HepG2 (cell line): ENCODE measurements at regions not wholly inside any gene's neighbourhood (a gene's known extent, or its start where the extent isn't known, plus 50 kb on each side); places are given as distances from the start of the nearest gene placed in this dataset.

Source experiments
- ATAC-seq: fragments of 200-7000 bp; cut with Tn5 transposase; 3 replicates; pipeline ENCODE4 v1.9.1; 2020; ENCODE audit warnings: mild to moderate bottlenecking, moderate library complexity
- BruUV-seq: library from RNA; stranded (reverse); fragments of 400-500 nt; replicated peaks from 2 replicates; lab custom pipeline; 2021; lab: Mats Ljungman, UMichigan
- CTCF ChIA-PET: fragments of 300-600 bp; formaldehyde crosslinking; extraction: SDS; loops from one replicate; lab custom pipeline; 2021; ENCODE audit warnings: low total read pairs, inconsistent platforms, low intra/inter-chr PET ratio; lab: Yijun Ruan, JAX
- POLR2A ChIA-PET: fragments of 350-600 bp; sonication (Branson Sonifier 250); formaldehyde crosslinking; loops from one replicate; lab custom pipeline; 2020; ENCODE audit warnings: antibody characterized with exemption, inconsistent platforms; lab: Yijun Ruan, JAX
- DNase-seq: peaks from one replicate; pipeline ENCODE4 v3.0.0-alpha.2; 2015; ENCODE audit warnings: low spot score
- FAIRE-seq: peaks from 3 replicates; lab custom pipeline; 2011; peaks lifted over from hg19 to GRCh38; lab: Jason Lieb, UNC
- H2AFZ ChIP-seq: one replicate; pipeline ENCODE4 v1.6.1; 2011; ENCODE audit warnings: low read length, inconsistent platforms
- H3K27ac ChIP-seq: fragments of 300-600 bp; 3 replicates; pipeline ENCODE4 v1.8.0; 2011; ENCODE audit warnings: mixed run types, mild to moderate bottlenecking, mixed read lengths, low read length, inconsistent platforms; ENCODE audit not compliant: insufficient read depth; ENCODE audit errors: extremely low read length
- H3K27me3 ChIP-seq, 2 experiments: fragments of 200-600 bp in 1 of 2; 2 replicates in 1 of 2; 3 replicates in 1 of 2; pipeline versions ENCODE4 v1.6.0 to v1.8.0; 2011; ENCODE audit warnings: low read length in 2 of 2, mild to moderate bottlenecking in 2 of 2, moderate library complexity in 2 of 2, inconsistent platforms in 1 of 2; ENCODE audit not compliant: insufficient read depth in 2 of 2, control insufficient read depth in 1 of 2
- H3K36me3 ChIP-seq, 2 experiments: fragments of 200-600 bp in 1 of 2; replicated peaks in 1 of 2; 2 replicates in 1 of 2; 3 replicates in 1 of 2; pipeline versions ENCODE4 v1.5.1 to v1.8.0; 2011; ENCODE audit warnings: low read length in 2 of 2, inconsistent platforms in 1 of 2; ENCODE audit not compliant: insufficient read depth in 2 of 2, control insufficient read depth in 1 of 2
- H3K4me1 ChIP-seq: 2 replicates; pipeline ENCODE4 v1.5.1; 2012; ENCODE audit warnings: low read length, inconsistent platforms; ENCODE audit not compliant: insufficient read depth
- H3K4me2 ChIP-seq: 2 replicates; pipeline ENCODE4 v1.6.0; 2011; ENCODE audit warnings: low read depth, low read length, inconsistent platforms
- H3K4me3 ChIP-seq, 3 experiments: fragments of 200-600 bp in 1 of 3; sonication (generic), shearing (Covaris generic) in 1 of 3; replicated peaks in 1 of 3; 2 replicates each; pipeline ENCODE4 v1.5.1; 2011 to 2016; ENCODE audit warnings: low read length in 3 of 3, inconsistent platforms in 2 of 3, low read depth in 2 of 3, mild to moderate bottlenecking in 2 of 3, control low read depth in 1 of 3, mixed read lengths in 1 of 3; ENCODE audit not compliant: insufficient read depth in 1 of 3
- H3K79me2 ChIP-seq: one replicate; pipeline ENCODE4 v1.6.1; 2011; ENCODE audit warnings: low read length, inconsistent platforms; ENCODE audit not compliant: insufficient read depth
- H3K9ac ChIP-seq: 2 replicates; pipeline ENCODE4 v1.6.0; 2011; ENCODE audit warnings: mild to moderate bottlenecking, low read depth, low read length, inconsistent platforms; ENCODE audit not compliant: insufficient read depth
- H3K9me3 ChIP-seq: 2 replicates; pipeline ENCODE4 v1.5.1; 2012; ENCODE audit warnings: mild to moderate bottlenecking, low read length
- H4K20me1 ChIP-seq: 2 replicates; pipeline ENCODE4 v1.6.0; 2011; ENCODE audit warnings: inconsistent platforms, mild to moderate bottlenecking, low read length, moderate library complexity; ENCODE audit not compliant: insufficient read depth
- BRD4 ChIP-seq: sonication (generic); formaldehyde crosslinking; IDR thresholded peaks from 2 replicates; pipeline ENCODE4 v1.4.0; 2020; ENCODE audit warnings: missing genetic modification reagents
- CEBPG ChIP-seq: IDR thresholded peaks from 2 replicates; pipeline ENCODE4 v1.6.1; 2016
- CHD4 ChIP-seq: fragments of 200-600 bp; sonication (generic); IDR thresholded peaks from 2 replicates; pipeline ENCODE4 v1.7.0; 2017; ENCODE audit warnings: mild to moderate bottlenecking, low read length, borderline replicate concordance
- FOXA3 ChIP-seq: IDR thresholded peaks from 2 replicates; pipeline ENCODE4 v1.6.1; 2016; ENCODE audit warnings: missing genetic modification reagents, missing compliant biosample characterization
- HNRNPL ChIP-seq: fragments of 200-400 bp; formaldehyde crosslinking; IDR thresholded peaks from 2 replicates; pipeline ENCODE4 v1.6.1; 2017; ENCODE audit warnings: mild to moderate bottlenecking, low read depth, low read length
- IRX3 ChIP-seq: sonication (generic); formaldehyde crosslinking; IDR thresholded peaks from 2 replicates; pipeline ENCODE4 v1.8.1; 2023; ENCODE audit warnings: mild to moderate bottlenecking, low read depth, missing genetic modification reagents, borderline replicate concordance
- SPEN ChIP-seq: sonication (generic); formaldehyde crosslinking; IDR thresholded peaks from 2 replicates; pipeline ENCODE4 v1.5.1; 2020; ENCODE audit warnings: low read depth, mild to moderate bottlenecking, missing genetic modification reagents
- YY1 ChIP-seq: IDR thresholded peaks from 2 replicates; pipeline ENCODE4 v1.6.1; 2011; ENCODE audit warnings: low read length, low read depth, moderate library complexity, mild to moderate bottlenecking; ENCODE audit not compliant: insufficient read depth, insufficient replicate concordance
- ZFP36L2 ChIP-seq: sonication (generic); formaldehyde crosslinking; IDR thresholded peaks from 2 replicates; pipeline ENCODE4 v1.4.0; 2020; ENCODE audit warnings: missing genetic modification reagents
- ZNF317 ChIP-seq: sonication (generic); formaldehyde crosslinking; IDR thresholded peaks from 2 replicates; pipeline ENCODE4 v1.5.0; 2020; ENCODE audit warnings: mild to moderate bottlenecking, missing genetic modification reagents
- ZNF580 ChIP-seq: IDR thresholded peaks from 2 replicates; pipeline ENCODE4 v1.6.1; 2016; ENCODE audit warnings: low read depth, borderline replicate concordance
- ZNF609 ChIP-seq: sonication (generic); formaldehyde crosslinking; IDR thresholded peaks from 2 replicates; pipeline ENCODE4 v1.4.0; 2020; ENCODE audit warnings: mild to moderate bottlenecking, missing genetic modification reagents, borderline replicate concordance
- WGBS: methylation state at CpG from one replicate; pipeline ENCODE4 v1.1.6; 2017; ENCODE audit warnings: low lambda C conversion rate; 5-methylcytosine and 5-hydroxymethylcytosine counted together
- in situ Hi-C: cut with HindIII; loops from 2 replicates; pipeline ENCODE4 v1.10.0; 2017; ENCODE audit warnings: low pct_unique_long_range_greater_than_20kb; ENCODE audit not compliant: extremely low pct_ligation_motif_present
- intact Hi-C: fragments of 100-400 bp; cut with micrococcal nuclease; formaldehyde crosslinking; loops from one replicate; pipeline ENCODE4 v1.10.0; 2022; ENCODE audit not compliant: unreplicated experiment
- TF ChIP-seq, protein P1 (sequence below): IDR thresholded peaks from 2 replicates; pipeline ENCODE4 v1.6.1; 2016; ENCODE audit warnings: missing compliant biosample characterization, missing genetic modification reagents, borderline replicate concordance
- TF ChIP-seq, protein P2 (sequence below): sonication (generic); formaldehyde crosslinking; IDR thresholded peaks from 2 replicates; pipeline ENCODE4 v1.5.0; 2020; ENCODE audit warnings: missing genetic modification reagents, mild to moderate bottlenecking, borderline replicate concordance

- CTCF ChIA-PET = no interaction called here
- Histone ChIP-seq H2AFZ (no peak overlapping the region), H3K9me3 (no peaks in the 10 kb centered on the region), H3K4me2 (no peak overlapping the region), H3K4me1 (no peaks in the 10 kb centered on the region), H3K79me2 (no peaks in the 10 kb centered on the region), H3K4me3 (no peak overlapping the region), H3K36me3 (no peaks in the 10 kb centered on the region), H3K27ac (no peak overlapping the region), H3K27me3 (no peaks in the 10 kb centered on the region), H4K20me1 (no peaks in the 10 kb centered on the region), H3K9ac (no peak overlapping the region)
- intact Hi-C loops = no loop called here
- WGBS = 40% methylated on average over 8 of the region's 8 CpGs
- no peak for DNase-seq
- TF ChIP-seq ZNF609 (CRISPR knock-in tag) (no peak), CHD4 (no peak), CEBPG (CRISPR knock-in tag) (no peak), SPEN (CRISPR knock-in tag) (no peak), ZNF317 (no peak), FOXA3 (CRISPR knock-in tag) (no peak), IRX3 (CRISPR knock-in tag) (no peak), YY1 (no peak), HNRNPL (no peak), ZFP36L2 (no peak), ZNF580 (CRISPR knock-in tag) (no peak), BRD4 (CRISPR knock-in tag) (no peak)
- TF ChIP-seq, protein P1, sequence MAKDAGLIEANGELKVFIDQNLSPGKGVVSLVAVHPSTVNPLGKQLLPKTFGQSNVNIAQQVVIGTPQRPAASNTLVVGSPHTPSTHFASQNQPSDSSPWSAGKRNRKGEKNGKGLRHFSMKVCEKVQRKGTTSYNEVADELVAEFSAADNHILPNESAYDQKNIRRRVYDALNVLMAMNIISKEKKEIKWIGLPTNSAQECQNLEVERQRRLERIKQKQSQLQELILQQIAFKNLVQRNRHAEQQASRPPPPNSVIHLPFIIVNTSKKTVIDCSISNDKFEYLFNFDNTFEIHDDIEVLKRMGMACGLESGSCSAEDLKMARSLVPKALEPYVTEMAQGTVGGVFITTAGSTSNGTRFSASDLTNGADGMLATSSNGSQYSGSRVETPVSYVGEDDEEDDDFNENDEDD (CRISPR knock-in tag) = no peak
- TF ChIP-seq, protein P2, sequence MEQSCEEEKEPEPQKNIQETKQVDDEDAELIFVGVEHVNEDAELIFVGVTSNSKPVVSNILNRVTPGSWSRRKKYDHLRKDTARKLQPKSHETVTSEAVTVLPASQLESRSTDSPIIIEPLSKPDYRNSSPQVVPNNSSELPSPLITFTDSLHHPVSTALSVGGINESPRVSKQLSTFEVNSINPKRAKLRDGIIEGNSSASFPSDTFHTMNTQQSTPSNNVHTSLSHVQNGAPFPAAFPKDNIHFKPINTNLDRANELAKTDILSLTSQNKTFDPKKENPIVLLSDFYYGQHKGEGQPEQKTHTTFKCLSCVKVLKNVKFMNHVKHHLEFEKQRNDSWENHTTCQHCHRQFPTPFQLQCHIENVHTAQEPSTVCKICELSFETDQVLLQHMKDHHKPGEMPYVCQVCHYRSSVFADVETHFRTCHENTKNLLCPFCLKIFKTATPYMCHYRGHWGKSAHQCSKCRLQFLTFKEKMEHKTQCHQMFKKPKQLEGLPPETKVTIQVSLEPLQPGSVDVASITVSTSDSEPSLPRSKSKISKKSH (CRISPR knock-in tag) = no peak
- ATAC-seq = no peak
- in situ Hi-C loops = no loop called here
- POLR2A ChIA-PET = no interaction called here
- BruUV-seq = no TSS peak
- no peak for FAIRE-seq
Observed at GRCh38 chr2:160893581-160893980, 266.6 kb upstream of the TANK start.
